K562 (cell line): ENCODE measurements at regions not wholly inside any gene's neighbourhood (a gene's known extent, or its start where the extent isn't known, plus 50 kb on each side); places are given as distances from the start of the nearest gene placed in this dataset.

ENCODE experiments used
- CBX5 ChIP-seq: IDR thresholded peaks from 2 replicates; pipeline ENCODE4 v1.6.1; 2014; ENCODE audit warnings: low read depth, borderline replicate concordance
- EHMT2 ChIP-seq: fragments of 450-650 bp; IDR thresholded peaks from 2 replicates; pipeline ENCODE4 v1.6.1; 2018; ENCODE audit warnings: antibody characterized with exemption
- FOXM1 ChIP-seq, 2 experiments: fragments of 450-650 bp in 1 of 2; sonication (generic) in 1 of 2; formaldehyde crosslinking in 1 of 2; IDR thresholded peaks; 2 replicates each; pipeline versions ENCODE4 v1.6.1 to v1.9.0; 2017 to 2022; ENCODE audit warnings: low read depth in 2 of 2, mild to moderate bottlenecking in 2 of 2, missing genetic modification reagents in 1 of 2, moderate library complexity in 1 of 2
- HCFC1 ChIP-seq: IDR thresholded peaks from 2 replicates; pipeline ENCODE4 v1.6.1; 2012; ENCODE audit warnings: low read depth, low read length, improper control_type of control experiment
- NRF1 ChIP-seq, 2 experiments: fragments of 450-650 bp; IDR thresholded peaks in 1 of 2; conservative IDR thresholded peaks in 1 of 2; 2 replicates each; pipeline ENCODE4 v1.6.1; 2014; ENCODE audit warnings: mild to moderate bottlenecking in 2 of 2
- PHF8 ChIP-seq: fragments of 200-600 bp; sonication (generic); IDR thresholded peaks from 2 replicates; pipeline ENCODE4 v1.6.1; 2012; ENCODE audit warnings: mixed run types, mild to moderate bottlenecking, inconsistent platforms, low read length, moderate library complexity, borderline replicate concordance
- PTTG1 ChIP-seq: fragments of 450-650 bp; IDR thresholded peaks from 2 replicates; pipeline ENCODE4 v1.6.1; 2016; ENCODE audit warnings: low read depth, mild to moderate bottlenecking, missing genetic modification characterization, missing compliant biosample characterization
- RFX7 ChIP-seq: fragments of 250-450 bp; sonication (Bioruptor Pico); IDR thresholded peaks from 2 replicates; pipeline ENCODE4 v1.5.1; 2021; ENCODE audit warnings: mild to moderate bottlenecking
- SMAD3 ChIP-seq: fragments of 450-650 bp; formaldehyde crosslinking; conservative IDR thresholded peaks from 2 replicates; pipeline ENCODE4 v1.4.0; 2020; ENCODE audit warnings: mild to moderate bottlenecking
- STAG1 ChIP-seq: sonication (generic); formaldehyde crosslinking; IDR thresholded peaks from 2 replicates; pipeline ENCODE4 v1.5.0; 2020; ENCODE audit warnings: missing genetic modification reagents, borderline replicate concordance
- ZNF133 ChIP-seq: fragments of 250-450 bp; sonication (Bioruptor Pico); IDR thresholded peaks from 2 replicates; pipeline ENCODE4 v1.4.0; 2020; ENCODE audit warnings: mild to moderate bottlenecking
- ZNF408 ChIP-seq: fragments of 250-450 bp; sonication (Bioruptor Pico); IDR thresholded peaks from 2 replicates; pipeline ENCODE4 v1.4.0; 2020; ENCODE audit warnings: low read depth, mild to moderate bottlenecking, moderate library complexity
- TF ChIP-seq, protein P1 (sequence below): sonication (generic); IDR thresholded peaks from 2 replicates; pipeline ENCODE4 v1.6.1; 2016
- TF ChIP-seq, protein P2 (sequence below): fragments of 450-650 bp; IDR thresholded peaks from 2 replicates; pipeline ENCODE4 v1.6.1; 2016; ENCODE audit warnings: borderline replicate concordance
- TF ChIP-seq, protein P3 (sequence below): fragments of 250-450 bp; sonication (Bioruptor Pico); IDR thresholded peaks from 2 replicates; pipeline ENCODE4 v1.5.0; 2021; ENCODE audit warnings: mild to moderate bottlenecking, borderline replicate concordance

DNA sequence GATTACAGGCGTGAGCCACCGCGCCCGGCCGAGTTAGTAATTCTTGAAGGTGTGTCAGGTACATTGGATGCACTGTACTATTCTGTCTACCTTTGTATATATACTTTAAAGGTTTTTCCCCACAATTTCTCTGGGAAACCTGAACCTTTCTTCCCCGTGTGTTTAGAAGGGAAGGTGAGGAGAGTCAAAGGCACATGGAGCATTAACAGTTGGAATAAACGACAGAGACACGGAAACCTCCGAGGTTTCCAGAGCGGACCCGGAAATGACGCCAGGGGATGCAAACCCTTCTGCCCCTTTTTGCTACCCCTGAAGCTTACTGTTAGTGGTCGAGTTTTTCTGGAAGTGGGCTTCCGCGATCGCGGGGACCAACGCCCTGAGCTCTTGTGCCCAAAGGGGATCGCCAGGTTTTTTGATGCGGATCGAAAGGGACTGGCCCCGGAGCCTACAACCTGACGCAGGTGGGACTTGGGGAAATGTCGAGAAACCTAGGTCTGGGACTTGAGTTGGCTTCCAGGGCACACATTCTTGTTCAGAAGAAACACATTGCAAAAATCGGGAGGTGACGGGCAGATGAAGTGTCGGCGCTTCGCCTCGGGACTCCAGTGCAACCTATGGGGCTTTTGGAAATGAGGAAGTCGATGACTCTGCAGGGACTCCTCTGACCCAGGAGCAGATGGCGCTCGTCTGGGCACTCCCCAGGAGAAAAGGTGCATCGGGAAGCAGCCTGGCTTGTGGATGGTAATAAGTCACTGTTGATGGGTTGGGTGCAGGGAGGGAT, 218.2 kb downstream of the OR2B2 start (continued):
- TF ChIP-seq ZNF133 (CRISPR knock-in tag) (no peak), HCFC1 (no peak), CBX5 (no peak), NRF1 (conservative IDR thresholded peaks at IDR 0.05 in 1 of 2, IDR thresholded peaks at IDR 0.05 in 1 of 2) (peak in 1 of 2 experiments; percentile 51; a peak in 2 of 4 replicates), SMAD3 (CRISPR knock-in tag) (no peak), FOXM1 (IDR thresholded peaks at IDR 0.05; ENCODE audit: low read depth) (no peak), FOXM1 (CRISPR knock-in tag; IDR thresholded peaks at IDR 0.05; ENCODE audit: low read depth) (no peak), STAG1 (no peak), EHMT2 (0 out of 2 replicates have a peak, but pooled peaks have one; percentile 49), PHF8 (peak; percentile 62; the same call in 1 of the 2 replicates), PTTG1 (tag) (no peak), RFX7 (CRISPR knock-in tag) (no peak), ZNF408 (no peak)
- TF ChIP-seq, protein P1, sequence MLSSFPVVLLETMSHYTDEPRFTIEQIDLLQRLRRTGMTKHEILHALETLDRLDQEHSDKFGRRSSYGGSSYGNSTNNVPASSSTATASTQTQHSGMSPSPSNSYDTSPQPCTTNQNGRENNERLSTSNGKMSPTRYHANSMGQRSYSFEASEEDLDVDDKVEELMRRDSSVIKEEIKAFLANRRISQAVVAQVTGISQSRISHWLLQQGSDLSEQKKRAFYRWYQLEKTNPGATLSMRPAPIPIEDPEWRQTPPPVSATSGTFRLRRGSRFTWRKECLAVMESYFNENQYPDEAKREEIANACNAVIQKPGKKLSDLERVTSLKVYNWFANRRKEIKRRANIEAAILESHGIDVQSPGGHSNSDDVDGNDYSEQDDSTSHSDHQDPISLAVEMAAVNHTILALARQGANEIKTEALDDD = no peak
- TF ChIP-seq, protein P2, sequence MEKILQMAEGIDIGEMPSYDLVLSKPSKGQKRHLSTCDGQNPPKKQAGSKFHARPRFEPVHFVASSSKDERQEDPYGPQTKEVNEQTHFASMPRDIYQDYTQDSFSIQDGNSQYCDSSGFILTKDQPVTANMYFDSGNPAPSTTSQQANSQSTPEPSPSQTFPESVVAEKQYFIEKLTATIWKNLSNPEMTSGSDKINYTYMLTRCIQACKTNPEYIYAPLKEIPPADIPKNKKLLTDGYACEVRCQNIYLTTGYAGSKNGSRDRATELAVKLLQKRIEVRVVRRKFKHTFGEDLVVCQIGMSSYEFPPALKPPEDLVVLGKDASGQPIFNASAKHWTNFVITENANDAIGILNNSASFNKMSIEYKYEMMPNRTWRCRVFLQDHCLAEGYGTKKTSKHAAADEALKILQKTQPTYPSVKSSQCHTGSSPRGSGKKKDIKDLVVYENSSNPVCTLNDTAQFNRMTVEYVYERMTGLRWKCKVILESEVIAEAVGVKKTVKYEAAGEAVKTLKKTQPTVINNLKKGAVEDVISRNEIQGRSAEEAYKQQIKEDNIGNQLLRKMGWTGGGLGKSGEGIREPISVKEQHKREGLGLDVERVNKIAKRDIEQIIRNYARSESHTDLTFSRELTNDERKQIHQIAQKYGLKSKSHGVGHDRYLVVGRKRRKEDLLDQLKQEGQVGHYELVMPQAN = peak; percentile 59; the same call in 1 of the 2 replicates
- TF ChIP-seq, protein P3, sequence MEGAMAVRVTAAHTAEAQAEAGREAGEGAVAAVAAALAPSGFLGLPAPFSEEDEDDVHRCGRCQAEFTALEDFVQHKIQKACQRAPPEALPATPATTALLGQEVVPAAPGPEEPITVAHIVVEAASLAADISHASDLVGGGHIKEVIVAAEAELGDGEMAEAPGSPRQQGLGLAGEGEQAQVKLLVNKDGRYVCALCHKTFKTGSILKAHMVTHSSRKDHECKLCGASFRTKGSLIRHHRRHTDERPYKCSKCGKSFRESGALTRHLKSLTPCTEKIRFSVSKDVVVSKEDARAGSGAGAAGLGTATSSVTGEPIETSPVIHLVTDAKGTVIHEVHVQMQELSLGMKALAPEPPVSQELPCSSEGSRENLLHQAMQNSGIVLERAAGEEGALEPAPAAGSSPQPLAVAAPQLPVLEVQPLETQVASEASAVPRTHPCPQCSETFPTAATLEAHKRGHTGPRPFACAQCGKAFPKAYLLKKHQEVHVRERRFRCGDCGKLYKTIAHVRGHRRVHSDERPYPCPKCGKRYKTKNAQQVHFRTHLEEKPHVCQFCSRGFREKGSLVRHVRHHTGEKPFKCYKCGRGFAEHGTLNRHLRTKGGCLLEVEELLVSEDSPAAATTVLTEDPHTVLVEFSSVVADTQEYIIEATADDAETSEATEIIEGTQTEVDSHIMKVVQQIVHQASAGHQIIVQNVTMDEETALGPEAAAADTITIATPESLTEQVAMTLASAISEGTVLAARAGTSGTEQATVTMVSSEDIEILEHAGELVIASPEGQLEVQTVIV (CRISPR knock-in tag) = no peak
